ENCODE measurements at regions not wholly inside any gene's neighbourhood (a gene's known extent, or its start where the extent isn't known, plus 50 kb on each side); places are given as distances from the start of the nearest gene placed in this dataset.
A peak's percentile ranks its signal among the peaks of the same experiment; 100 is the strongest.
"Not testable (repeated sequence)": the region's sequence is repeated elsewhere in the genome, so short reads cannot be mapped to it uniquely, and the experiment has no call there.

- H3K27ac ChIP-seq = not testable (repeated sequence)
Measured at GRCh38 chr7:6959942-6960341, 133.9 kb upstream of the CCZ1B start.

DNA sequence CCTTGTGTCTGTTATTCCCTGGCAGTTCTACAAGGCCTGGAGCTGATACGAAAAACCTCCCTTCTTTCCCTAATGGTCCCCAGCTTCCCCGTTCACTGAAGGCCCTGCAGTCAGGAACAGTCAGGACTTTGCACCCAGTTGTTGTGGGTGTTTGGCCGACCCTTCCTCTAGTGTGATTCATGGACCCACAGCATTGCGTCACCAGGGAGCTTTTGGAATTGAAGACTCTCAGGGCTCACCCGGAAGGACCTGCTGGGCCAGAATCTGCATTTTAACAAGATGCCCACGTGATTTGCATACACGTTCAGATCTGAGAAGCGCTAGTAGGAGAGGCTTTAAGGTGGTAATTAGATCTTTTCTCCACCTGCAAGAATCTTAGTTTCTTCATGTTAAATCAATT, 136.8 kb upstream of the CCZ1B start:
- H3K27ac ChIP-seq = not testable (repeated sequence)

- H3K27ac ChIP-seq = not testable (repeated sequence)
- TF ChIP-seq, protein P1, sequence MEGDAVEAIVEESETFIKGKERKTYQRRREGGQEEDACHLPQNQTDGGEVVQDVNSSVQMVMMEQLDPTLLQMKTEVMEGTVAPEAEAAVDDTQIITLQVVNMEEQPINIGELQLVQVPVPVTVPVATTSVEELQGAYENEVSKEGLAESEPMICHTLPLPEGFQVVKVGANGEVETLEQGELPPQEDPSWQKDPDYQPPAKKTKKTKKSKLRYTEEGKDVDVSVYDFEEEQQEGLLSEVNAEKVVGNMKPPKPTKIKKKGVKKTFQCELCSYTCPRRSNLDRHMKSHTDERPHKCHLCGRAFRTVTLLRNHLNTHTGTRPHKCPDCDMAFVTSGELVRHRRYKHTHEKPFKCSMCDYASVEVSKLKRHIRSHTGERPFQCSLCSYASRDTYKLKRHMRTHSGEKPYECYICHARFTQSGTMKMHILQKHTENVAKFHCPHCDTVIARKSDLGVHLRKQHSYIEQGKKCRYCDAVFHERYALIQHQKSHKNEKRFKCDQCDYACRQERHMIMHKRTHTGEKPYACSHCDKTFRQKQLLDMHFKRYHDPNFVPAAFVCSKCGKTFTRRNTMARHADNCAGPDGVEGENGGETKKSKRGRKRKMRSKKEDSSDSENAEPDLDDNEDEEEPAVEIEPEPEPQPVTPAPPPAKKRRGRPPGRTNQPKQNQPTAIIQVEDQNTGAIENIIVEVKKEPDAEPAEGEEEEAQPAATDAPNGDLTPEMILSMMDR (IDR thresholded peaks at IDR 0.05) = peak; percentile 66
Measured at GRCh38 chr7:6965051-6965450, 139.0 kb upstream of the CCZ1B start.

GRCh38 chr7:6970180-6970579, 144.1 kb upstream of the CCZ1B start:
- not testable (repeated sequence) for H3K27ac ChIP-seq

GRCh38 chr7:6974876-6975275, 148.8 kb upstream of the CCZ1B start:
- not testable (repeated sequence) for H3K27ac ChIP-seq

GRCh38 chr7:6975346-6975745, 149.3 kb upstream of the CCZ1B start:
- not testable (repeated sequence) for H3K27ac ChIP-seq

DNA sequence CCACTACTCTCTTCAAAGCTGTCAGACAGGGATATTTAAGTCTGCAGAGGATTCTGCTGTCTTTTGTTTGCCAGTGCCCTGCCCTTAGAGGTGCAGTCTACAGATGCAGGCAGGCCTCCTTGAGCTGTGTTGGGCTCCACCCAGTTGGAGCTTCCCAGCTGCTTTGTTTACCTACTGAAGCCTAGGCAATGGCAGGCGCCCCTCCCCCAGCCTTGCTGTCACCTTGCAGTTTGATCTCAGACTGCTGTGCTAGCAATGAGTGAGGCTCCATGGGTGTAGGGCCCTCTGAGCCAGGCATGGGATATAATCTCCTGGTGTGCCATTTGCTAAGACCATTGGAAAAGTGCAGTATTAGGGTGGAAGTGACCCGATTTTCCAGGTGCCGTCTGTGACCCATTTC, 151.3 kb upstream of the CCZ1B start:
- H3K27ac ChIP-seq = not testable (repeated sequence)

DNA sequence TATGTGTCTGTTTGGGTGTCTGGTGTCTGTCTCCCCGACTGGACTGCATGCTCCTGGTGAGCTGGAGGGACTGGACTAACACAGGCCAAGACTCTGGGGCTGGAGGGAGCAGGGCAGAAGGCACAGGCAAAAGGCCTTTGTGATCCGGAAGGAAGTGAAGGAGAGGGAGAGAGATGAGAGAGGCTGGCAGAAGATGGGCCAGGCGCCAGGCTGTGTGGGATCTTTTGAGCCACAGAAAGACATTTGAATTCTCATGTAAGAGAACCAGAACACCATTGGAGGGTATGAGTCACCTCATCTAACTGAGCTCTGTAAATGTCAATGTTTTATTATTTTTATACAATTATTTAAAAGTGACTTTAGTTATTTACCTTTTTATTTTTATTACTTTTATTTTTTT, 152.3 kb upstream of the CCZ1B start:
- H3K27ac ChIP-seq = not testable (repeated sequence)

- H3K27ac ChIP-seq = not testable (repeated sequence)
Measured at GRCh38 chr7:6979456-6979855, 153.4 kb upstream of the CCZ1B start.

DNA sequence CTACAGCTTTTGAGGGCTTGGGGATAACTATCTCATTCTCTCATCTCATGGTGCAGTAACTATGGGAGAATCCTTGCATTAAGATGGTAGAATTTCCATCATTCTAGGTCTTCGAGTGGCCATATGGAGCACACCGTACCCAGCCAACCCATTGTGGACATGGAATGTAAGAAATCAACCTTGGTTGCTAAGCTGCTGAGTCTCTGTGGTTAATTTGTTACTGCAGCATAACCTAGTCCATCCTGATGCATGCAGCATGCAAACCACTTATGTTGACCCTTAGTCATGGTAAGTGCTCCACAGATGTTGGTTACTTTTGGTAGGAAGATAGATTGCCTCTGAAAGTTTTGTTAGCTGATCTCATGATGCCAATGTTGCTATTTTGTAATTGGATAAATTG, 156.3 kb upstream of the CCZ1B start:
- H3K27ac ChIP-seq = not testable (repeated sequence)

DNA sequence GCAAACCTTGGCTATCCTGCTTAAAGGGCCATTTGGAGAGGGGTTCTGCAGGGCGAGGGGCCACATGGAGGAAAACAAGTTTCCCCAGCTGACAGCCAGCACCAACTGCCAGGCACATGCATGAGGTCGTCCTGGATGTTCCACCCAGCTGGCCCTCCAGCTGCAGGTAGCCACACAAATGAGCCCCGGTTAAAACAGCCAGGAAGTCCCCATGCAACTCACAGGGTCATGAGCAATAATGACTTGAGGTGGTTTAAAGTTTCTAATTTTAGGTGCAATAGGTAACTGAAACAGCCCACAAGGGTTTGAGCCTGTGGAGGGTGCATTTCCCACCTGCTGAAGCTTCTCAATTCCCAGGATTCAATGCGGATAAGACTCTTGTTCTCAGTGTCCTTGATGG, 160.8 kb upstream of the CCZ1B start:
- not testable (repeated sequence) for H3K27ac ChIP-seq

DNA sequence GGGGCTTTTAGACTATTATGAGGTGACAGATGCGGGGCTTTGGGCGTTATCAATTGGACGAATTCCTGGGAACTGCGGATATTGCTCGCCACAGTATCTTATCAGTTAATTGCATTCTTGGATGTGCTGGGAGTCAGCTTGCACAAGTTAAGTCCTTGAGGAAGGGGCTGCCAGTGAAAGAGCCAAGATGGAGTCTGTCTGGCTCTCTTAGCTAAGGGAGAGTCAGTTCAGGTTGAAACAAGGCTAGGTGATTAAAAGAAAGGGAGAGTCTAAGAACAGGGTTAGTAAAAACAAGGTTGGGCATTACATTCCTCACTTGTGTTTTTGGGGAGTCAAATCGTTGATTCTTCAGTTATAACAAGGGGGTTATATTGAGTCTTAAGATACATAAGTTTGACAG, 162.5 kb upstream of the CCZ1B start:
- H3K27ac ChIP-seq = not testable (repeated sequence)

DNA sequence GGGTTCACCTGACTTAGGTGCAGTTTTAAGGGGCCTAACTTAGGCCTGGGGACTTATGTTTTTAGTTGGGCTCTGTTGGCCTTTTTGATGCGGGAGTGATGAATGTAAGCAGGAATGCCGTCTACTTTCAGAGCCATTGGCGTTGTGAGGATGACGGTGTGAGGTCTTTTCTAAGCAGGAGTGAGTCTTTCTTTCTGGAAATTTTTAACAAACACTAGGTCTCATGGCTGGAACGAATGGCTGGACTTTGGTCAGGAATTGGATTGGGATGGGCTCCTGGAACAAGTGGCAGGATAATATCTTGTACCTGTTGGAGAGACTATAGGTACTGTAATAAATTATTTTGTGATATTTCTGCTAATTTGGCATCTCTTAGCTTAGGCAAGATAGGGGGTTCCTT, 163.9 kb upstream of the CCZ1B start:
- H3K27ac ChIP-seq = not testable (repeated sequence)

DNA sequence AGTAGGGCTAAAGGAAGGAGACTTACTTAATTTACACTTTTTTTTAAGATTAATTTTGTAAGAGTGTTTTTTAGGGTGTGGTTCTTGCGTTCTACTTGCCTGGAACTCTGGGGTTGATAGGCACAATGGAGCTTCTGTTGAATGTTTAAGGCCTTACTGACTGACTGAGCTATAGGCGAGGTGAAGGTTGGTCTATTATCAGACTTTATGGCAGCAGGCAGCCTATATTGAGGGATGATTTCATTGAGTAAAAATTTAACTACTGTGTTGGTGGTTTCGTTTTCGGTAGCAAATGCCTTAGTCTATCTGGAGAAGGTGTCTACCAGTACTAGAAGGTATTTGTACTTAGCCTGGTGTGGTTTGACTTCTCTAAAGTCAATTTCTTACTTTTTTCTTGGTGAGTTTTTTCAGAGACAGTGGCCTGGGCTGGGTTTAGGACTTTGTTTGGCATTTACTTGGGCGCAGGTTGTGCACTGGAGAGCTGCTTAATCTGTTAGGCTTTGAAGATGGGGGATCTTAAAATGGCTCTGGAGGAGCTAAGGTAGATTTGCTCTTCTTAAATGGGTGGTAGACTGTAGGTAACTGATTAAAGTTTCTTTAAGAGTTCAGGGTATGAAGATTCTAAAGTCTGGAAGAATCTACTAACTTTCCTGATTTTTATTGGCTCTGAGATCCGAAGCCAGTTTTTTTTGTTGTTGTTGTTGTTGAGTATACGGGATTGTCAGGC, 164.5 kb upstream of the CCZ1B start:
- H3K27ac ChIP-seq = not testable (repeated sequence)

DNA sequence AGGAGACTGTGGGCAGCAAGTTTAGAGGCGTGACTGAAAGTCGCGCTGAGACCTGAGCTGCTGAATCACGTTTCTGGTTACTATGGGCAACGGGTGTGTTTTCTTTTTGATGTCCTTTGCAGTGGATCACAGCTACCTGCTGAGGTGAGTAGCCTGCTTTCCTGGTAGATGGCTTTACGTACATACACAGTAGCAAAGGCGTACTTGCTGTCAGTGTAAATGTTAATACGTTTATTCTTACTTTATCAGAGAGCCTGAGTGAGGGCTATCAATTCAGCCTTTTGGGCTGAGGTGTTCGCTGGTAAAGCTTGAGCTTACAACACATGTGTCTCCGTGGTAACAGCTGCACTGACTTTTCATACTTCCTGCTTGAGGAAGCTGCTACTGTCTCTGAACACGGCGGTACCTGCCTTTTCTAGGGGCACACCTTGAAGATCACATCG, 165.1 kb upstream of the CCZ1B start:
- not testable (repeated sequence) for H3K27ac ChIP-seq

GRCh38 chr7:6991686-6992085, 165.6 kb upstream of the CCZ1B start:
- not testable (repeated sequence) for H3K27ac ChIP-seq

More at GRCh38 chr7:6991686-6992085, 165.6 kb upstream of the CCZ1B start:
- TF ChIP-seq, protein P1 (IDR thresholded peaks at IDR 0.05) = peak; percentile 33
